ENCODE measurements at regions not wholly inside any gene's neighbourhood (a gene's known extent, or its start where the extent isn't known, plus 50 kb on each side); places are given as distances from the start of the nearest gene placed in this dataset.

GRCh38 chr16:80489173-80489572, 51.6 kb upstream of the DYNLRB2 start:
- Histone ChIP-seq H3K4me3 (ENCODE audit: low read length) (no peak overlapping the region), H3K9me3 (ENCODE audit: control insufficient read depth, low read length) (no peaks in the 10 kb centered on the region)

GRCh38 chr16:80488167-80488566, 52.6 kb upstream of the DYNLRB2 start:
- H3K9ac ChIP-seq (ENCODE audit: low read length): no peak overlapping the region
- no peaks in the 10 kb centered on the region for H3K27me3 ChIP-seq (ENCODE audit: control insufficient read depth, insufficient read depth, low read length)
- no peaks in the 10 kb centered on the region for H3K4me1 ChIP-seq (ENCODE audit: control insufficient read depth, insufficient read depth, low read length)
- H3K4me3 ChIP-seq (ENCODE audit: low read length): no peak overlapping the region
- H3K9me3 ChIP-seq (ENCODE audit: control insufficient read depth, low read length): no peaks in the 10 kb centered on the region
- no peaks in the 10 kb centered on the region for H3K36me3 ChIP-seq (ENCODE audit: control insufficient read depth, insufficient read depth, low read length)

More at GRCh38 chr16:80489173-80489572, 51.6 kb upstream of the DYNLRB2 start:
- Histone ChIP-seq H3K9ac (ENCODE audit: low read length) (no peak overlapping the region), H3K27me3 (ENCODE audit: control insufficient read depth, insufficient read depth, low read length) (no peaks in the 10 kb centered on the region), H3K36me3 (ENCODE audit: control insufficient read depth, insufficient read depth, low read length) (no peaks in the 10 kb centered on the region), H3K4me1 (ENCODE audit: control insufficient read depth, insufficient read depth, low read length) (no peaks in the 10 kb centered on the region)

- no peaks in the 10 kb centered on the region for H3K9me3 ChIP-seq (ENCODE audit: control insufficient read depth, low read length)
- no peaks in the 10 kb centered on the region for H3K4me1 ChIP-seq (ENCODE audit: control insufficient read depth, insufficient read depth, low read length)
- H3K36me3 ChIP-seq (ENCODE audit: control insufficient read depth, insufficient read depth, low read length): no peaks in the 10 kb centered on the region
- H3K27me3 ChIP-seq (ENCODE audit: control insufficient read depth, insufficient read depth, low read length): no peaks in the 10 kb centered on the region
- no peak overlapping the region for H3K9ac ChIP-seq (ENCODE audit: low read length)
- no peak overlapping the region for H3K4me3 ChIP-seq (ENCODE audit: low read length)
Measured at GRCh38 chr16:80480664-80481063, 60.1 kb upstream of the DYNLRB2 start.

GRCh38 chr16:80477838-80478237, 63.0 kb upstream of the DYNLRB2 start:
- Histone ChIP-seq H3K9ac (ENCODE audit: low read length) (no peak overlapping the region), H3K9me3 (ENCODE audit: control insufficient read depth, low read length) (no peaks in the 10 kb centered on the region), H3K27me3 (ENCODE audit: control insufficient read depth, insufficient read depth, low read length) (no peaks in the 10 kb centered on the region), H3K4me1 (ENCODE audit: control insufficient read depth, insufficient read depth, low read length) (no peaks in the 10 kb centered on the region), H3K4me3 (ENCODE audit: low read length) (no peak overlapping the region), H3K36me3 (ENCODE audit: control insufficient read depth, insufficient read depth, low read length) (no peaks in the 10 kb centered on the region)

- Histone ChIP-seq H3K9ac (ENCODE audit: low read length) (no peak overlapping the region), H3K9me3 (ENCODE audit: control insufficient read depth, low read length) (no peaks in the 10 kb centered on the region), H3K4me1 (ENCODE audit: control insufficient read depth, insufficient read depth, low read length) (peaks cover 18% of the 10 kb centered on the region), H3K4me3 (ENCODE audit: low read length) (no peak overlapping the region), H3K36me3 (ENCODE audit: control insufficient read depth, insufficient read depth, low read length) (no peaks in the 10 kb centered on the region), H3K27me3 (ENCODE audit: control insufficient read depth, insufficient read depth, low read length) (no peaks in the 10 kb centered on the region)
Measured at GRCh38 chr16:80468029-80468428, 72.8 kb upstream of the DYNLRB2 start.

- Histone ChIP-seq H3K9ac (ENCODE audit: low read length) (no peak overlapping the region), H3K4me3 (ENCODE audit: low read length) (no peak overlapping the region)
Measured at GRCh38 chr16:80466024-80466987, 74.5 kb upstream of the DYNLRB2 start.

GRCh38 chr16:80463751-80464495, 76.9 kb upstream of the DYNLRB2 start:
- H3K4me1 ChIP-seq (ENCODE audit: control insufficient read depth, insufficient read depth, low read length): peaks cover 33% of the 10 kb centered on the region
- H3K27me3 ChIP-seq (ENCODE audit: control insufficient read depth, insufficient read depth, low read length): no peaks in the 10 kb centered on the region
- no peak overlapping the region for H3K9ac ChIP-seq (ENCODE audit: low read length)
- no peaks in the 10 kb centered on the region for H3K36me3 ChIP-seq (ENCODE audit: control insufficient read depth, insufficient read depth, low read length)
- H3K4me3 ChIP-seq (ENCODE audit: low read length): no peak overlapping the region
- H3K9me3 ChIP-seq (ENCODE audit: control insufficient read depth, low read length): no peaks in the 10 kb centered on the region

More at GRCh38 chr16:80466024-80466987, 74.5 kb upstream of the DYNLRB2 start:
- Histone ChIP-seq H3K27me3 (ENCODE audit: control insufficient read depth, insufficient read depth, low read length) (no peaks in the 10 kb centered on the region), H3K9me3 (ENCODE audit: control insufficient read depth, low read length) (no peaks in the 10 kb centered on the region), H3K36me3 (ENCODE audit: control insufficient read depth, insufficient read depth, low read length) (no peaks in the 10 kb centered on the region), H3K4me1 (ENCODE audit: control insufficient read depth, insufficient read depth, low read length) (peaks cover 28% of the 10 kb centered on the region)

GRCh38 chr16:80463326-80463725, 77.5 kb upstream of the DYNLRB2 start:
- H3K9me3 ChIP-seq (ENCODE audit: control insufficient read depth, low read length): no peaks in the 10 kb centered on the region
- no peaks in the 10 kb centered on the region for H3K36me3 ChIP-seq (ENCODE audit: control insufficient read depth, insufficient read depth, low read length)
- no peak overlapping the region for H3K4me3 ChIP-seq (ENCODE audit: low read length)
- H3K27me3 ChIP-seq (ENCODE audit: control insufficient read depth, insufficient read depth, low read length): no peaks in the 10 kb centered on the region
- no peak overlapping the region for H3K9ac ChIP-seq (ENCODE audit: low read length)
- peaks cover 33% of the 10 kb centered on the region for H3K4me1 ChIP-seq (ENCODE audit: control insufficient read depth, insufficient read depth, low read length)

GRCh38 chr16:80462917-80463316, 77.9 kb upstream of the DYNLRB2 start:
- H3K4me1 ChIP-seq (ENCODE audit: control insufficient read depth, insufficient read depth, low read length): peaks cover 33% of the 10 kb centered on the region
- no peaks in the 10 kb centered on the region for H3K27me3 ChIP-seq (ENCODE audit: control insufficient read depth, insufficient read depth, low read length)
- no peak overlapping the region for H3K9ac ChIP-seq (ENCODE audit: low read length)
- no peaks in the 10 kb centered on the region for H3K9me3 ChIP-seq (ENCODE audit: control insufficient read depth, low read length)
- H3K4me3 ChIP-seq (ENCODE audit: low read length): no peak overlapping the region
- no peaks in the 10 kb centered on the region for H3K36me3 ChIP-seq (ENCODE audit: control insufficient read depth, insufficient read depth, low read length)

- Histone ChIP-seq H3K9ac (ENCODE audit: low read length) (no peak overlapping the region), H3K4me1 (ENCODE audit: control insufficient read depth, insufficient read depth, low read length) (peaks cover 28% of the 10 kb centered on the region), H3K4me3 (ENCODE audit: low read length) (no peak overlapping the region), H3K9me3 (ENCODE audit: control insufficient read depth, low read length) (no peaks in the 10 kb centered on the region), H3K27me3 (ENCODE audit: control insufficient read depth, insufficient read depth, low read length) (no peaks in the 10 kb centered on the region), H3K36me3 (ENCODE audit: control insufficient read depth, insufficient read depth, low read length) (no peaks in the 10 kb centered on the region)
Measured at GRCh38 chr16:80460988-80461387, 79.8 kb upstream of the DYNLRB2 start.

- Histone ChIP-seq H3K4me3 (ENCODE audit: low read length) (no peak overlapping the region), H3K36me3 (ENCODE audit: control insufficient read depth, insufficient read depth, low read length) (no peaks in the 10 kb centered on the region), H3K9ac (ENCODE audit: low read length) (no peak overlapping the region), H3K27me3 (ENCODE audit: control insufficient read depth, insufficient read depth, low read length) (no peaks in the 10 kb centered on the region), H3K9me3 (ENCODE audit: control insufficient read depth, low read length) (no peaks in the 10 kb centered on the region), H3K4me1 (ENCODE audit: control insufficient read depth, insufficient read depth, low read length) (peaks cover 28% of the 10 kb centered on the region)
Measured at GRCh38 chr16:80459966-80460365, 80.8 kb upstream of the DYNLRB2 start.

- Histone ChIP-seq H3K27me3 (ENCODE audit: control insufficient read depth, insufficient read depth, low read length) (no peaks in the 10 kb centered on the region), H3K9me3 (ENCODE audit: control insufficient read depth, low read length) (no peaks in the 10 kb centered on the region), H3K9ac (ENCODE audit: low read length) (no peak overlapping the region), H3K4me3 (ENCODE audit: low read length) (no peak overlapping the region), H3K36me3 (ENCODE audit: control insufficient read depth, insufficient read depth, low read length) (no peaks in the 10 kb centered on the region), H3K4me1 (ENCODE audit: control insufficient read depth, insufficient read depth, low read length) (peaks cover 28% of the 10 kb centered on the region)
Measured at GRCh38 chr16:80459331-80459777, 81.4 kb upstream of the DYNLRB2 start.

Data from mucosa of stomach (tissue), 1 donor.